ENCODE measurements at regions not wholly inside any gene's neighbourhood (a gene's known extent, or its start where the extent isn't known, plus 50 kb on each side); places are given as distances from the start of the nearest gene placed in this dataset.

GRCh38 chr10:21041763-21042458 is 144.8 kb upstream of the NEBL start:
- TF ChIP-seq POLR2A (IDR thresholded peaks at IDR 0.05) (no peak), CTCF (IDR thresholded peaks at IDR 0.05) (no peak)

All from Peyer's patch (tissue), 4 donors.